HFFc6 (cell line): ENCODE measurements at regions not wholly inside any gene's neighbourhood (a gene's known extent, or its start where the extent isn't known, plus 50 kb on each side); places are given as distances from the start of the nearest gene placed in this dataset.
"Not testable (repeated sequence)": the region's sequence is repeated elsewhere in the genome, so short reads cannot be mapped to it uniquely, and the experiment has no call there.

Experiments used
- DNase-seq: peaks from one replicate; pipeline ENCODE4 v3.0.0-alpha.2; 2018
- H3K27ac Mint-ChIP-seq: 2 replicates; pipeline ENCODE4 v1.8.0; 2020; ENCODE audit warnings: mild to moderate bottlenecking, mixed read lengths
- H3K27me3 Mint-ChIP-seq: 2 replicates; pipeline ENCODE4 v1.8.0; 2021; ENCODE audit warnings: mild to moderate bottlenecking, moderate library complexity, mixed read lengths; ENCODE audit not compliant: insufficient read depth
- H3K36me3 Mint-ChIP-seq: 2 replicates; pipeline ENCODE4 v1.8.0; 2021; ENCODE audit warnings: low read depth, mixed read lengths
- H3K4me1 Mint-ChIP-seq: 2 replicates; pipeline ENCODE4 v1.8.0; 2020; ENCODE audit warnings: low read depth, mixed read lengths
- H3K4me3 Mint-ChIP-seq: 2 replicates; pipeline ENCODE4 v1.8.0; 2020; ENCODE audit warnings: mild to moderate bottlenecking, moderate library complexity, mixed read lengths
- H3K9me3 Mint-ChIP-seq: 2 replicates; pipeline ENCODE4 v1.8.0; 2020; ENCODE audit warnings: mild to moderate bottlenecking, mixed read lengths
- TF ChIP-seq, protein P1 (sequence below): fragments of 200-600 bp; sonication (generic); IDR thresholded peaks from 2 replicates; pipeline ENCODE4 v1.5.0; 2021; ENCODE audit warnings: antibody characterized with exemption, mild to moderate bottlenecking

DNA sequence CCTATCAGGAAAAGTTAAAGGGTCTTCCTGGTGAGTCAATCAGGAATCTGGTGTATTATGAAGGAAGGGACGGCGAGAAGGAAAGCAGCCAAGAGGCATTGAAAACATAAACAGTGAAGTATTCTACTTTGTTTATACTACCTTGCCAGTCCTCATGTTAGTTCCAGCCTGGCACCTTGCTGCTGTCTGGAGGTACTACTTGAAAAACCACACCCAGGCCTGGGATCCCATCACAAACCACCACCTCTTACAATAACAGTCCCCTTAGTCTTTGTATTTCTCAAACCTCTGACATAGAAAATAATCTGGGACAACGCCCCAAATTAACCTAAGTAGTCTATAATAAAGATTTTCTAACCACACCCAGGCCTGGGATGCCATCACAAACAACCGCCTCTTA lies 676.7 kb upstream of the SOX9 start:
- Mint-ChIP-seq H3K9me3 (no peaks in the 10 kb centered on the region), H3K36me3 (peaks cover 8% of the 10 kb centered on the region; the same call in 1 of the 2 replicates), H3K27ac (no peak overlapping the region), H3K4me1 (peaks cover 50% of the 10 kb centered on the region), H3K27me3 (no peaks in the 10 kb centered on the region; the same call in 1 of the 2 replicates), H3K4me3 (no peak overlapping the region)
- no peak for DNase-seq
- TF ChIP-seq, protein P1, sequence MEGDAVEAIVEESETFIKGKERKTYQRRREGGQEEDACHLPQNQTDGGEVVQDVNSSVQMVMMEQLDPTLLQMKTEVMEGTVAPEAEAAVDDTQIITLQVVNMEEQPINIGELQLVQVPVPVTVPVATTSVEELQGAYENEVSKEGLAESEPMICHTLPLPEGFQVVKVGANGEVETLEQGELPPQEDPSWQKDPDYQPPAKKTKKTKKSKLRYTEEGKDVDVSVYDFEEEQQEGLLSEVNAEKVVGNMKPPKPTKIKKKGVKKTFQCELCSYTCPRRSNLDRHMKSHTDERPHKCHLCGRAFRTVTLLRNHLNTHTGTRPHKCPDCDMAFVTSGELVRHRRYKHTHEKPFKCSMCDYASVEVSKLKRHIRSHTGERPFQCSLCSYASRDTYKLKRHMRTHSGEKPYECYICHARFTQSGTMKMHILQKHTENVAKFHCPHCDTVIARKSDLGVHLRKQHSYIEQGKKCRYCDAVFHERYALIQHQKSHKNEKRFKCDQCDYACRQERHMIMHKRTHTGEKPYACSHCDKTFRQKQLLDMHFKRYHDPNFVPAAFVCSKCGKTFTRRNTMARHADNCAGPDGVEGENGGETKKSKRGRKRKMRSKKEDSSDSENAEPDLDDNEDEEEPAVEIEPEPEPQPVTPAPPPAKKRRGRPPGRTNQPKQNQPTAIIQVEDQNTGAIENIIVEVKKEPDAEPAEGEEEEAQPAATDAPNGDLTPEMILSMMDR, result no peak

DNA sequence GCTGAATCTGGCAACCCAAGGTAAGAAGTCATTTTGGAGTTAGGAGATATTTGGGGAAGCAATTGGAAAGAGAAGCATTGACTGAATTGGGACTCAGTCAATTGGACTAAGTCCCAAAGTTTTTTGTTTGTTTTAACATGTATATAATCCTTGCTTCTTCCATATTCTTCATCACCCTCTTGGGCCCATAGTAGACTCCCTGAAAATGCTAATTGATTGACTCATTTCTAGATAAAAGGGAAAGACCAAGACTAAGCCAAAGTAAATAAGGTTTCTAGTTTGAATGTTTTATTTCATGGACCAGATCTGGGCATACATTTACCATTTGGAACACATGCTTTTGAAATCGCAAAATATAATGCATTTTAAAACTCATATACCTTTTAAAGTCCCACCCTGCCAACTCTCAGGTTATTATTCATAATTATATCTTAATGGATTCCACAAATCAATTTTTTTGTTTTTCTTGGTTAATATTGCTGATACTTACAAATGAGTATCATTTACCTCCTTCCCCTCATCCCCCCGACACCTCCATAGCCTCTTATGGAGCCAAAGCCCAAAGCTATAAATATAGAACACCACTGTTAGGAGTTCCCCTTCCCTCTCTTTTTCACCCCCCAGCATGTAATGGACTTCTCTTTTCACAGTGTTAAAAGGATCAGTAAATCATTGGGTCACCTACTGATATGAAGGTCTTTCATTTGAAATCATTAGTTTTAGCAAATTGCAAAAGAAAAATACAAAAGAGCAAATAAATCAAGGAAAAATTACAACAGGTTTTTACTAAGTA lies 674.0 kb upstream of the SOX9 start:
- TF ChIP-seq, protein P1, result no peak
- H3K27ac Mint-ChIP-seq, result no peak overlapping the region
- H3K36me3 Mint-ChIP-seq, result no peaks in the 10 kb centered on the region
- no peaks in the 10 kb centered on the region for H3K9me3 Mint-ChIP-seq
- H3K27me3 Mint-ChIP-seq, result no peaks in the 10 kb centered on the region
- H3K4me3 Mint-ChIP-seq, result no peak overlapping the region
- peaks cover 22% of the 10 kb centered on the region for H3K4me1 Mint-ChIP-seq
- no peak for DNase-seq

DNA sequence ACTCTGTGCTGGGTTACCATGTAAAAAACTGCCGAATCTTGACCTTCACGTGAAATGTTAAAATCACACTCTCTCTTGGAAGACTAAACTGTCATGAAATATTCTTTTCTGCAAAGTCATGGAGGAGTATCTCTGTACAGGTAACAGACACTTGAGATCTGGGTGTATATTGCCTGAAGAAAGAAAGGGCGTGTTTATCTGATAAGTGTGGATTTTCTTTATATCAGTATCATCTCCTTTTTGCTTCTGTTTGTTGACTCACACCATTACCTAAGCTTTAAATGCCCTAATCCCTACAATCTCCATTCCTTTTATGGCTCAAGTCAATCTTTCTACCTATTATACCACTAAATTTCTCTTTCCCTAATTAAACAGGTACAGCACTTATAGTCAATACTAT lies 673.2 kb upstream of the SOX9 start:
- Mint-ChIP-seq H3K27me3 (no peaks in the 10 kb centered on the region), H3K36me3 (no peaks in the 10 kb centered on the region), H3K4me1 (peaks cover 16% of the 10 kb centered on the region), H3K27ac (no peak overlapping the region), H3K4me3 (no peak overlapping the region), H3K9me3 (no peaks in the 10 kb centered on the region)
- no peak for DNase-seq
- TF ChIP-seq, protein P1, result no peak

DNA sequence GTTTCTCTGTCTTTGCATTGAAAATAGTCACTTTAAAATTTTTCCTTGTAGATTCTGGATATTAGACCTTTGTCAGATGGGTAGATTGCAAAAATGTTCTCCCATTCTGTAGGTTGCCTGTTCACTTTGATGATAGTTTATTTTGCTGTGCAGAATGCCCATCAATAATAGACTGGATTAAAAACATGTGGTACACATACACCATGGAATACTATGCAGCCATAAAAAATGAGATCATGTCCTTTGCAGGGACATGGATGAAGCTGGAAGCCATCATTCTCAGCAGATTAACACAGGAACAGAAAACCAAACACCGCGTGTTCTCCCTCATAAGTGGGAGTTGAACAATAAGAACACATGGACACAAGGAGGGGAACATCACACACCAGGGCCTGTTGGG lies 670.2 kb upstream of the SOX9 start:
- H3K27me3 Mint-ChIP-seq, H3K9me3 Mint-ChIP-seq, H3K27ac Mint-ChIP-seq, H3K4me1 Mint-ChIP-seq, H3K36me3 Mint-ChIP-seq, DNase-seq, H3K4me3 Mint-ChIP-seq: not testable (repeated sequence)

DNA sequence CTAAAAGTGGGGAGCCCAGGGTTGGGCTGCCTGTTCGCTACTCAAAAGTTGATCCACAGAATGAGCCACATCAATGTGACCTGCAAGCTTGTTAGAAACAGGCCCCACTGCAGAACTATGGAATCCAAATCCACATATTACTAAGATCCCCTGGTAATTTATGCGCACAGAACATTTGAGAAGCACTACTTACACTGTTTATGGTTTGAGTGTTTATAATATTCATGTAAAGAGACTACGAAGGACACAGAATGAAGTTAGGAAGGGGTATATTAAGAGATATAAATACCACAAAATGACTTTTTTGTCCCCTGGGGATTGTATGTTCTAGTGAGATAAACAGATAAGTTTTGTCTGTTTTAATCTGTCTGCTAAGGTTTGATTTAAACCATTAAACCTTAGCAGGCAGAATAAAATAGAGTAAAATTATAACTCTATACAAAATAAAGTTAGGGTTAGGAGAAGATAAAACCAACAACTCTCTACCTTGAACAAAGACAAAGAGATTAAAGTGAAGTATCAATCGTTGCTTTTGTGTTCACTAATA lies 666.9 kb upstream of the SOX9 start:
- Mint-ChIP-seq H3K36me3 (no peaks in the 10 kb centered on the region), H3K27ac (no peak overlapping the region), H3K27me3 (no peaks in the 10 kb centered on the region), H3K4me1 (no peaks in the 10 kb centered on the region), H3K9me3 (no peaks in the 10 kb centered on the region), H3K4me3 (no peak overlapping the region)
- no peak for DNase-seq
- TF ChIP-seq, protein P1, result no peak

DNA sequence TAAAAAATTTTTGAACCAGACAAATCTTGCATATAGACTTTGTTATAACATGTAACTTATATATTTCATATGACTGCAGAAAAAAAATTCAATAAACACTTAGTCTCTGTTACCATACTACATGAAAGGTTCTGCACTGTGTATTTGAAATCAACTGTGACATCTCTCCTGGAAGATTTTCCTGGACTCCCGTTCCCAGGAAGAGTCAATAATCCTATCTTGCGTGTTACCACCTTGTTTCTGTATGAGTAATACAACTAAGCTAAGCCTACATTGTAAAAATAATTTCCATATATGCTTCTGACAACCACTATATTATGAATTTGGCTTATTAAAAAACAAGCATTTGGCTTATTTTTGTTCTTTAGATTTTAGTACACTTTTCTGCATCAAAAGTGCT lies 665.6 kb upstream of the SOX9 start:
- Mint-ChIP-seq H3K27me3 (no peaks in the 10 kb centered on the region), H3K4me1 (no peaks in the 10 kb centered on the region), H3K27ac (no peak overlapping the region), H3K36me3 (no peaks in the 10 kb centered on the region), H3K4me3 (no peak overlapping the region), H3K9me3 (no peaks in the 10 kb centered on the region)
- DNase-seq, result no peak
- TF ChIP-seq, protein P1, result no peak
